NCI-H2227 (cell line): ENCODE measurements at regions not wholly inside any gene's neighbourhood (a gene's known extent, or its start where the extent isn't known, plus 50 kb on each side); places are given as distances from the start of the nearest gene placed in this dataset.
A peak's percentile ranks its signal among the peaks of the same experiment; 100 is the strongest.

Source experiments
- DNase-seq: peaks from one replicate; lab custom pipeline; 2025; ENCODE audit not compliant: unreplicated experiment; lab: John Stamatoyannopoulos, UW

DNA sequence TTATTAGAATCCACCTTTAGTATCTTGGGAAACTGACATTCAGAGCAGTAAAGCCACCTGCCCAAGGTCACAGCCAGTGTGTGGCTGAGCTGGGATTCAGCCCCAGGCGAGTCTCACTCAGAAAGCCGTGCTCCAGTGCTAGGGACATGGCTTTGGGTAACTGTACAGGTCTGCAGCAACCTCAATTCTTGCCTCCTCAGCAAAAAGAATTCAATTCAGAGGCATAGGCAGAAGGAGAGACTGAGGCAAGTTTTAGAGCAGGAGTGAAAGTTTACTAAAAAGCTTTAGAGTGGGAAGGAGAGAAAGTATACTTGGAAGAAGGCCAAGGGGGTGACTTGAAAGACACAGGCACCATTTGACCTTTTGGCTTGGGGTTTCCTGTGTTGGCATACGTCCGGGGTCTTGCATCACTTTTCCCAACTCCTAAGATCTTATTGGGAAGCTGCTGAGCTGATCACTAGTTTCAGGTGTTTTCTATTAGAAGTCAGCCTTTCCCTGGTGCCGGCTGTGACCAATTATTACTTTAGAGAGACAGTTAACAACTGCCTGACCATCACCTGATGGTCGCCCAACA, 529.3 kb downstream of the MATN1 start:
- no peak for DNase-seq

DNA sequence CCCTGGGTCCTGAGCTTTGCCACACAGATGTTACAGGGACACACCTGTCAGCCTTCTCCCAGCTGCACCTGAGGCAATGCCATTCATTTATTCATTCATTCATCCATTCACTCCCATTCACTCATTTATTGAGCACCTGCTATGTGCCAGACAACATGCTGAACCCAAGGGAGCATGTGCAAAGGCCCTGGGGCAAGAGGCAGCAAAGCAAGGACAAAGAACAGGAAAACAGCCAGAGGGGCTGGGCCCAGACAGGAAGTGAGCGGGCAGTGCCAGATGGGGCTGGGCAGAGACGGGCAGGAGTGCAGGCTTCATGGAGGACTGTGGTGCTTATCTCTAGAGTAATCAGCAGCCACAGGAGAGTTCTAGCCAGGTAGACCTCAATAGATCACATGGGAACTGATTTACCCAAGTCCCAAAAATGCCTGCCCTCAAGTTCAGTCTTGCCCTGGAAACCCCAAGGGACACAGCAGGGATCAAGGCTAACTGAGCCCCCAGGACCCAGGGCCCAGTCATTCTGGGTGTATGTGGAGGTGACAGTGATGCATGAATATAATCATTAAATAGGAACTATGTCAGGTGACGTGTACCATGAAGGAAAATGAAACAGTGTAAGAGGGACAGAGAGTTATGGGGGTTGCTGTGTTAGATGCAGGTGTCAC, 530.3 kb downstream of the MATN1 start:
- DNase-seq, result no peak

GRCh38 chr1:30191154-30191702, 532.2 kb downstream of the MATN1 start:
- peak; percentile 17 for DNase-seq

DNA sequence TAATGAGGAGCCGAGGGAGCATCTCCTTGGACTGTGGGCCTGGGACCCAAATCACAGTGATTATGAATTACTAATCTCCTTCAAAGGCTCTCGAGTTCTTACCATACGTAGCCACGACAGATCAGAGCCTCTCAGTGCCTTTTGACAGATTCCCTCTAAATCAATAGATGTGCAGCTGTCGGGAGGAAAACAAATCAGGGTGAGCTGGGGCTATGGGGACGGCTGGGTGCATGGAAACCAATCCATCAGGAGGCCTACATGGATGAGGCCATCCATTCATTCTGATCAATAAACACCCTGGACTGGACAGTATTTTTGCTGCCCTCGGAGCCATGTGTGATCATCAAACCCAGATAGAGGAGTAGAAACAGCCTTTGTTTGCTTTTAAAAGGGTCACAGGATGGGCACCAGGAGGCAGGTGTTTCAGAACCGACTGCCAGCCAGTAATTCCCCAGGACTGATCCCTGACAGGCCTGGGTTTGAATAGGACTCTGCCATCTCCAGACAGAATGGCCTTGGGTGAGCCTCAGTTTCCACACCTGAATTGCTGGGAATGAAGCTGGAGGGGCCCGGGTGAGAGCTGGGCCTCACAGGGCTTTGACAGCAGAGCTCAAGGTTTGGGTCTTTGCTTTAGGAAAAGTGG, 532.8 kb downstream of the MATN1 start:
- DNase-seq, result peak; percentile 19

- no peak for DNase-seq
These were observed 533.4 kb downstream of the MATN1 start for GRCh38 chr1:30189818-30190500.

- no peak for DNase-seq
These were observed 534.4 kb downstream of the MATN1 start for GRCh38 chr1:30188999-30189398.

DNA sequence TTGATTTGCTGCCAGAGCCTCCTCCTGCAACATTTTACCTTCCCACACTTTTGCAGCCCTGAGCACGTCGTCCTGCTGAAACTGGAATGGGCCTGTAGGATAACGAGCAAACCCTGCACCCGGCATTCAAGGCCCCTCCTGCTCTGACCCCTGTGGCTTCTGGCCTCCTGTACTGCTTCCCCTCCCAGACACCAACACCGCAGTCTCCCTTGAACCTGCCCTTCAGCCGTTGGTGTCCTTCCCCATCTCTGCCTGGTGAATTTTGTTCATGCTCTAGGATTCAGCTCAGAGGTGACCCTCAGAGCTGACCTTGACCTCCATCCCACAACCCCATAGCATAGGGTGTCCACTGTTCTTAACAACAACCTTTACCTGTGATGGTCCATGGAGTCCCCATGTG, 535.1 kb downstream of the MATN1 start:
- DNase-seq, result no peak

GRCh38 chr1:30187413-30188023, 535.9 kb downstream of the MATN1 start:
- no peak for DNase-seq

DNA sequence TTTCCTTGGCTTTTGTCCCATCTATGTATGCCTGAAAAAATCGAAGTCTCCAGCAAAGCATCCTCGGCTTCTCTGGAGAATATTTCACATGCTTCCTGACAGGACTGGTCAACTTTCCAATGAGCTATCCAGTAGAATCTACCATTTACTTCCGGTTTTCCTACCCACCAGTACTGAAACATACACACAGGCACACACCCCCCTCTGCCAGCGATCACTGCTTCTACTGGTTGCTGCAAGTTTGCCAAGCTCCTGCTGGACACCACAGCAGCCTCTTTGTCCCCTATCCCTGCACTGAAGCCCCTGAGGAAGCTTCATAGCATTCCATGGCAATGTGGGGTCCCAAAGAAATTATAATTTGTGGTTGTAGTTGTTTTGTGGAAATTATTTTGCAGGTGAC, 536.8 kb downstream of the MATN1 start:
- no peak for DNase-seq

DNA sequence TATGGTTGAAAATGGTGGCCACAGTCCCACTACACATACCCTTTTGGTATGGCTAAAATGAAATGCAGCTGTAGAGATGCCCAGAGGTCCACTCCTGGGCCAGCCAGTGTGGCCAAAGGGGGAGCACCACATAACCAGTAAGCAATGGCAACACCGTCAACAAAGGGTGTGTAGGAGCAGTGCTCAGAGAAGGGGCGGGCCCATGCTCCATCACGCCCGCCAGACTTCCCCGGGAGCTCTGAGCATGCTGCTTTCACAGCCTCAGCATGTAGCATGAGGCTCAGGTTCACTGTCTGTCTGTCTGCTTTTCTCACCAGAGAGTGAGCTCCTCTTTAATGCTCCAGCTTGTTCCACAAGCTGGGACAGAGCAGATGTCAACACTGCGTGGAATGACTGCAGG, 537.6 kb downstream of the MATN1 start:
- DNase-seq, result peak; percentile 23

DNA sequence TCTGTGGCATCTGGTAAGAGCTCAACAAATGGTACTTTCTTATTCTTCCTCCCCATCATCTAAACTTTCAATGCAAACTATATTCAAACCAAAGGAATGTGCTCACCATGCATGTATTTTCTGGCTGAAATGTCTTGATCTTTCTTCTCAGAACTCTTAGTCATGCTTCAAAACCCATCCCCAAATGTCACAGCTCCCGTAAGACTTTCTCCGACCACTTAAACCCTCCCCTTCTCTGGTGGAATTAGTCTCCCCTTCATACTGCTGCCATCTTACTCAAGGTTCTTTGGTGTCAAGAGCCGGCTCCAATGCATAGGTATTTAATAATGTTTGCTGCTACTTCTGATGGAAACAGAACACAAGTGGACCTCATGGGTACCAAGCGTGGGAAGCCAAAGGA, 538.1 kb downstream of the MATN1 start:
- DNase-seq, result no peak

DNA sequence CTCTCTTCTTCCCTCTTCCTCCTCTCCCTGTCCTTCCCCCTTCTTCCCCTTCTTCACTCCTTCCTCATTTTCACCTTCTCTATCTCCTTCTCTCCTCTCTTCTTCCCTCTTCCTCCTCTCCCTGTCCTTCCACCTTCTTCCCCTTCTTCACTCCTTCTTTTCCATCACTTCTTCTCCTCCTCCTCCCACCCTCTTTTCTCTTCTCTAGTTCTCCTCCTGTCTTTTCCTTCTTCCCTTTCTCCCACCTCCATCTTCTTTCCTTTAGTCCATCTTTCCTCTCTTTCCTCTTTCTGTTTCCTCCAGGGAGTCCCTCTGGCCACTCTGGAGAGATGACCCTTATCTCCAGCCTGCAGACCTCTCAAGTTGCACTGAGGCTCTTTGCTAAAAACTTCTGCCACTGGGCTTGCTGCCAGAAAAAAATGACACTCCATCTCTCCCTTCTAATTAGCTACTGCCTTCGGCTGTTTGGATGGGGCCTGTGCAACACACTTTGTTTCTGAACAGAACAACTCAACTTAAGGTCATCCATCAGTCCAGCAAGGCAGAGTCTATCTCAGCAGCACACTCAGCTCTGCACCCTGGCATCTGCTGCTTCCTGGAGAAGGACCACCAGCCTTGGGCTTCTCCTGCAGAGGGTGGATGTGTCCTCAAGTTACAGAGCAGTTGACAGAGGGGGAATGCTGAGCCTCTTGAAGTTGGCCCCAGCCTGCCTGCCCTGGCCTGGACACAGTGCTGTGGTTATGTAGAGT, 538.8 kb downstream of the MATN1 start:
- DNase-seq, result no peak

GRCh38 chr1:30183895-30184294, 539.5 kb downstream of the MATN1 start:
- no peak for DNase-seq

DNA sequence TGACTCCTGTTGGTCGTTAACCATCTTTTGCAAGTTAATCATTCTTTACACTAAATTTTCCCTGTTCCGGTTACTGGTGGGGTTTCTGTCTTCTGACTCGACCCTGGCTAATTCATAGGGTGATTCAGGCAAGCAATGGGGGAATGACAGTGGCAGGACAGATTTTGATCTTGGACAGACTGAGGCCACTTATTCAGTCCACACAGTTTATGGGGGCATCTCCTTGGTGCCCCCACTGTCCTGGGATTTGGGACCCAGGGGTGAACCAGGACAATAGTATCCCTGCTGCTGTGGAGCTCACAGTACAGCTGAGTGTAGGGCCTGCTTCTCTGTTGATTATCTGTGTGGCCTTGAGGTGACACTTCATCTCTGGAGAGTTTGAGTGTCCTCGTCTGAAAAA, 540.4 kb downstream of the MATN1 start:
- no peak for DNase-seq

DNA sequence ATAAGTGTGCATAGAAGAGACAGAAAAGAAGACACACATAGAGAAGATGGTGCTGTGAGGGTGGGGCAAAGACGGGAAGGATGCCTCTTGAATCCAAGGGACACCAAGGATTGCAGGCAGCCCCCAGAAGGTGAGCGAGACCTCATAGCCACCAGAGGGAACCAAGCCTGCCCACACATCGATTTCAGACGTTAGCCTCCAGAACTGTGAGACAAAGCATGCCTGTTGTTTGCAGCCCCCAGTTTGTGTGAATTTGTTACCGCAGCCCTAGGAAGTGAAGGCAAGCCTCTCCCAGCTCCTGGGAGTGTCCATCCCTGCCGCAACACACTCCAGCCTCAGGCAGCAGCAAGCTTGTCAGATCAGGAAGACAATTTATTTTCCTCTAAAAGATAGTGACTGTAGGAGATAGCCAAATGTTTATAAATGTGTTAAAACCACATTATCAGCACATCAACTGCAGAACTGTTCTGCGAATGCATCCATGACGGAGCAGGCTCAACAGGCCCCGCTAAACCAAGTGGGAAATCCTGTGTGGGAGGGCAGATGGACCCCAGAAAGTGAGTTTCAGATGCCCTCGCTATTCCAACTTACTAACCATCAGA, 543.3 kb downstream of the MATN1 start:
- no peak for DNase-seq

DNA sequence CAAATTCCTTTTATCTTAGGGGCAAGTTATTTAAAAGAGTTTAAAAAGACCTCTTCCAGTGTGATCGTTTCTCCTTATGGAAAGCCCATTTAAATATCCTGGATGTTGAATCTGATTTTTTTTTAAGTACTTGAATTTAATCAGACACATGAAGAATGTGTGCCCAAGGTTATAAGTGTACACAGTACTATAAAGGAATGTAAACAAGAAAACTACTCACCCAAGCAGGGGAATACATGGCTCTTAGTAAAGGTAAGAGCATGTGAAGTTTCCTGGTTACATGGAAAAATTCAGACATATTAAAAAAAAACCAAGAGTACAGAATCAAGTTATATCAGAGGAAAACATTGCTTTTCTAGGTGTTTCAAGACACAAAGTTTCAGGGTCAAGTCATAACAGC, 546.9 kb downstream of the MATN1 start:
- DNase-seq, result no peak

DNA sequence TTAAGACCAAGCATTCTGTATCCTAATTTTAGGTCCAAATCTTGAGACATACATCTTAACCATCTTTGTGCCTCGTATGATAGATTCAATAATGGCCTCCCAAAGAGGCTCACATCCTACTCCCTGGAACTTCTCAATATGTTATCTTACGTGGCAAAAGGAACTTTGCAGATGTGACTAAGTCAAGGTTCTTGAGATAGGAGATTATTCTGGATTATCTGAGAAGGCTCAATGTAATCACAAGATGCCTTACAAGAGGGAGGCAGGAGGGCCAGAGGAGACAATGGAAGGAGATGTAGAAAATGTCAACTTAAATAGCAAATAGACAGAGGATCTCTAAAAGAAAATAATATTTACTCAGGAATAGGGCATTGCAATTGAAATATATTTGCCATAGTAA, 548.9 kb downstream of the MATN1 start:
- no peak for DNase-seq

DNA sequence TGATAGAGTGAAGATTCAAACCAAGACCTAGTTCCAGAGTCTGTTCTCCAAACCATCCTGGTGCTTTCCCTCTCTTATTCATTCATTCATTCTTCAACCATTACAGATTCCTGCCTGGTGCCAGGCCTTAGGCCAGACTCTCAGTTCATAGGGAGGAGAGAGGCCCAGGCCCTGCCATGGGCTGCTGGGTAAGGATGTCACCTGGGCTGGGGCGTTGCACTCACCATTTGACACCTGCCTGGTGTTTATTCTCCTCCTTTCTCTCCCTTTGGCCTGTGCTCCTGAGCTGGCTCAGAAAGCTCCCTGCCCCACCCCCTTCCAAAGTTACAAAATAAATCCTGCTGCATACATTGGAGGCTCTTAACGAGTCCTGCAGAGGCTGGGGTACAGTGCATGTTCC, 549.8 kb downstream of the MATN1 start:
- DNase-seq, result no peak

GRCh38 chr1:30172757-30173156, 550.6 kb downstream of the MATN1 start:
- DNase-seq, result no peak

- no peak for DNase-seq
These were observed 551.1 kb downstream of the MATN1 start for GRCh38 chr1:30172299-30172694.
